ENCODE measurements at regions not wholly inside any gene's neighbourhood (a gene's known extent, or its start where the extent isn't known, plus 50 kb on each side); places are given as distances from the start of the nearest gene placed in this dataset.

DNA sequence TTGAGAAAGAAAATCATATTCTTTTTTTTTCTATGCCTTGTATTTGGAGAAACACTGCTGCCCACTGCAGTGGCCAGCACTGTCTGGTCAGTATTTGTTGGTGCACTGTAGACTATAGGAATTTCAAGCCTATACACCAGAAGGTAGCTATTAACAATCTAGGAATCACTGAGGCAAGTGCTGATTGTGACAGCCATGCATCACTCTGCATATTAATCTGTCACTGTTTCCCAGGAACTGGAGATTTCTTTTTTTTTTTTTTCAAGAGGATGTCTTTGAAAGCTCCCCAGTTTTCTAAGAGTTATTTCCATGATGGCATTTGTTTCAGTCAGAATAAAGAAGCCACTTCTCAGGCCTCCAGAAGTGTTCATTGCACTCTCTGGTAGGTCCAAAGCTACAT lies 737.8 kb upstream of the PTBP2 start:
- TF ChIP-seq SIN3A (IDR thresholded peaks at IDR 0.05; ENCODE audit: borderline replicate concordance, low read depth, low read length): no peak
- POLR2A ChIA-PET: interaction anchor here (1.9 kb wide), 1 partner anchor 75 kb away, joined by 5 read pairs; no protein-coding TSS in a partner anchor
- H3K9me3 ChIP-seq: no peaks in the 10 kb centered on the region
- DNase-seq: no peak
- no peak overlapping the region for H3K9ac ChIP-seq
- H3K79me2 ChIP-seq (ENCODE audit: insufficient read depth): no peaks in the 10 kb centered on the region
- H3K4me3 ChIP-seq (ENCODE audit: low read depth in 2 of 2, low read length in 1 of 2): no peak overlapping the region
- H3K36me3 ChIP-seq (replicated peaks in 1 of 2; ENCODE audit: control insufficient read depth in 1 of 2, insufficient read depth in 2 of 2, low read length in 1 of 2): no peaks in the 10 kb centered on the region
- H2AFZ ChIP-seq (ENCODE audit: low read depth): no peak overlapping the region
- no peaks in the 10 kb centered on the region for H4K20me1 ChIP-seq (ENCODE audit: insufficient read depth)
- H3K4me1 ChIP-seq (ENCODE audit: control insufficient read depth in 1 of 2, insufficient read depth in 2 of 2, low read depth in 1 of 2, low read length in 1 of 2): peaks cover 0 to 8% of the 10 kb centered on the region in 2 experiments; a peak in 2 of 4 replicates
- peaks cover 4% of the 10 kb centered on the region for H3F3A ChIP-seq (replicated peaks; ENCODE audit: insufficient read depth)
- CTCF ChIA-PET: no interaction called here
- no peaks in the 10 kb centered on the region for H3K9me2 ChIP-seq
- H3K27me3 ChIP-seq (ENCODE audit: insufficient read depth): no peaks in the 10 kb centered on the region
- no peak overlapping the region for H3K4me2 ChIP-seq
- H3K27ac ChIP-seq (ENCODE audit: low read depth in 2 of 2, low read length in 1 of 2): peak overlapping the region in 1 of 2 experiments; percentile 88; a peak in 2 of 4 replicates

DNA sequence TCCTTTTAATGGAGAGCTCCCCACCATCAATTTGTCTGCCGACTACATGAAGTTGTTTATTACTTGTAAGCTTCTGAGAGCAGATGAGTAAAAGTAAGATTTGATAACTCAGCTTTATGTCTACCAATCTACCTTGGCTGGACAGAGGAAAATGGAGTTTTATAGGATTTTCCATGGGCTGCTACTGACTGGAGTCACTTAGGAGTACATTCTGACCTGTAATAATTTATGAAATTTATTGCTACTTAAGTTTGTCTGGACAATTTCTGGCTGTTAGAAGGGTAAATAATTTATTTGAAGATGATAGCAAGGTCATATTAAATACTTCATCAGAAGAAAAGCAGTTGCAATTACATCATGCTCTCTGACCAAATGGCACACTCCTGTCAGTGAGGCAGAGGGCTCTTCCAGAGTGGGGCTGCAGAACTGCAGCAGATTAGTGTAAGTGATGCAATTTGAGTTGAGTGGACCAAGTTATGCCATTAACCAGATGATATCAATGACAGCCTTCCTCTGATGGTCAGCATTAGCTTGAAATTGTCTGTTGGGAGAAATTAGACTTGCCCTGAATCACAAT lies 736.7 kb upstream of the PTBP2 start:
- no peaks in the 10 kb centered on the region for H3K9me3 ChIP-seq
- peak overlapping the region in 1 of 2 experiments; percentile 88; a peak in 2 of 4 replicates for H3K27ac ChIP-seq (ENCODE audit: low read depth in 2 of 2, low read length in 1 of 2)
- no peaks in the 10 kb centered on the region for H3K9me2 ChIP-seq
- no peak overlapping the region for H3K9ac ChIP-seq
- POLR2A ChIA-PET: interaction anchor here (1.0 to 1.9 kb wide), 2 partner anchors 74 to 79 kb away, joined by 4 to 5 read pairs; no protein-coding TSS in a partner anchor
- 0% methylated on average over 1 of the region's 1 CpG for WGBS (ENCODE audit: low lambda C conversion rate)
- no peaks in the 10 kb centered on the region for H3K27me3 ChIP-seq (ENCODE audit: insufficient read depth)
- TF ChIP-seq MXI1 (IDR thresholded peaks at IDR 0.05; ENCODE audit: low read depth, low read length): peak; percentile 60; the same call in 1 of the 2 replicates
- TF ChIP-seq, protein P1, sequence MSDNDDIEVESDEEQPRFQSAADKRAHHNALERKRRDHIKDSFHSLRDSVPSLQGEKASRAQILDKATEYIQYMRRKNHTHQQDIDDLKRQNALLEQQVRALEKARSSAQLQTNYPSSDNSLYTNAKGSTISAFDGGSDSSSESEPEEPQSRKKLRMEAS (IDR thresholded peaks at IDR 0.05; ENCODE audit: low read depth): no peak
- peak; percentile 9 for TF ChIP-seq CHD2 (IDR thresholded peaks at IDR 0.05; ENCODE audit: low read length, partially characterized antibody)
- TF ChIP-seq RCOR1 (IDR thresholded peaks at IDR 0.05; ENCODE audit: low read length): peak; percentile 78
- TF ChIP-seq, protein P2, sequence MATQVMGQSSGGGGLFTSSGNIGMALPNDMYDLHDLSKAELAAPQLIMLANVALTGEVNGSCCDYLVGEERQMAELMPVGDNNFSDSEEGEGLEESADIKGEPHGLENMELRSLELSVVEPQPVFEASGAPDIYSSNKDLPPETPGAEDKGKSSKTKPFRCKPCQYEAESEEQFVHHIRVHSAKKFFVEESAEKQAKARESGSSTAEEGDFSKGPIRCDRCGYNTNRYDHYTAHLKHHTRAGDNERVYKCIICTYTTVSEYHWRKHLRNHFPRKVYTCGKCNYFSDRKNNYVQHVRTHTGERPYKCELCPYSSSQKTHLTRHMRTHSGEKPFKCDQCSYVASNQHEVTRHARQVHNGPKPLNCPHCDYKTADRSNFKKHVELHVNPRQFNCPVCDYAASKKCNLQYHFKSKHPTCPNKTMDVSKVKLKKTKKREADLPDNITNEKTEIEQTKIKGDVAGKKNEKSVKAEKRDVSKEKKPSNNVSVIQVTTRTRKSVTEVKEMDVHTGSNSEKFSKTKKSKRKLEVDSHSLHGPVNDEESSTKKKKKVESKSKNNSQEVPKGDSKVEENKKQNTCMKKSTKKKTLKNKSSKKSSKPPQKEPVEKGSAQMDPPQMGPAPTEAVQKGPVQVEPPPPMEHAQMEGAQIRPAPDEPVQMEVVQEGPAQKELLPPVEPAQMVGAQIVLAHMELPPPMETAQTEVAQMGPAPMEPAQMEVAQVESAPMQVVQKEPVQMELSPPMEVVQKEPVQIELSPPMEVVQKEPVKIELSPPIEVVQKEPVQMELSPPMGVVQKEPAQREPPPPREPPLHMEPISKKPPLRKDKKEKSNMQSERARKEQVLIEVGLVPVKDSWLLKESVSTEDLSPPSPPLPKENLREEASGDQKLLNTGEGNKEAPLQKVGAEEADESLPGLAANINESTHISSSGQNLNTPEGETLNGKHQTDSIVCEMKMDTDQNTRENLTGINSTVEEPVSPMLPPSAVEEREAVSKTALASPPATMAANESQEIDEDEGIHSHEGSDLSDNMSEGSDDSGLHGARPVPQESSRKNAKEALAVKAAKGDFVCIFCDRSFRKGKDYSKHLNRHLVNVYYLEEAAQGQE (IDR thresholded peaks at IDR 0.05; ENCODE audit: low read depth, low read length): no peak
- TF ChIP-seq TCF12 (IDR thresholded peaks at IDR 0.05): no peak
- TF ChIP-seq RAD21 (IDR thresholded peaks at IDR 0.05; ENCODE audit: low read length): peak; percentile 35; the same call in 1 of the 2 replicates
- no peak for TF ChIP-seq YY1 (IDR thresholded peaks at IDR 0.05; ENCODE audit: low read depth)
- TF ChIP-seq EP300 (IDR thresholded peaks at IDR 0.05; ENCODE audit: borderline replicate concordance in 1 of 2, low read depth in 1 of 2, low read length in 1 of 2): peak in 1 of 2 experiments; percentile 90; a peak in 2 of 4 replicates
- no peaks in the 10 kb centered on the region for H3K79me2 ChIP-seq (ENCODE audit: insufficient read depth)
- H3F3A ChIP-seq (replicated peaks; ENCODE audit: insufficient read depth): peaks cover 4% of the 10 kb centered on the region
- CTCF ChIA-PET: interaction anchor here (0.9 to 1.5 kb wide), 3 partner anchors 21 to 32 kb away, joined by 3 to 5 read pairs (median 4); no protein-coding TSS in a partner anchor
- peaks cover 0 to 8% of the 10 kb centered on the region in 2 experiments; a peak in 2 of 4 replicates for H3K4me1 ChIP-seq (ENCODE audit: control insufficient read depth in 1 of 2, insufficient read depth in 2 of 2, low read depth in 1 of 2, low read length in 1 of 2)
- H3K4me2 ChIP-seq: no peak overlapping the region
- H3K36me3 ChIP-seq (replicated peaks in 1 of 2; ENCODE audit: control insufficient read depth in 1 of 2, insufficient read depth in 2 of 2, low read length in 1 of 2): no peaks in the 10 kb centered on the region
- no peak overlapping the region for H2AFZ ChIP-seq (ENCODE audit: low read depth)
- H4K20me1 ChIP-seq (ENCODE audit: insufficient read depth): no peaks in the 10 kb centered on the region
- no peak overlapping the region for H3K4me3 ChIP-seq (ENCODE audit: low read depth in 2 of 2, low read length in 1 of 2)
- peak; percentile 27 for DNase-seq

All from SK-N-SH (cell line).